ENCODE measurements at regions not wholly inside any gene's neighbourhood (a gene's known extent, or its start where the extent isn't known, plus 50 kb on each side); places are given as distances from the start of the nearest gene placed in this dataset.

GRCh38 chr10:83252169-83252568, 887.1 kb upstream of the GHITM start:
- DNase-seq (ENCODE audit: low spot score): no peak

GRCh38 chr10:83252596-83252995, 886.7 kb upstream of the GHITM start:
- no peak for DNase-seq (ENCODE audit: low spot score)

GRCh38 chr10:83253011-83253671, 886.2 kb upstream of the GHITM start:
- no peak for DNase-seq (ENCODE audit: low spot score)

GRCh38 chr10:83254698-83255097, 884.6 kb upstream of the GHITM start:
- DNase-seq (ENCODE audit: low spot score): no peak

GRCh38 chr10:83262434-83262833, 876.9 kb upstream of the GHITM start:
- DNase-seq (ENCODE audit: low spot score): no peak

GRCh38 chr10:83272666-83273434, 866.5 kb upstream of the GHITM start:
- DNase-seq (ENCODE audit: low spot score): no peak

GRCh38 chr10:83274088-83274487, 865.2 kb upstream of the GHITM start:
- no peak for DNase-seq (ENCODE audit: low spot score)

GRCh38 chr10:83276971-83277370, 862.3 kb upstream of the GHITM start:
- DNase-seq (ENCODE audit: low spot score): no peak

GRCh38 chr10:83283151-83283550, 856.2 kb upstream of the GHITM start:
- DNase-seq (ENCODE audit: low spot score): no peak

GRCh38 chr10:83287374-83287773, 851.9 kb upstream of the GHITM start:
- no peak for DNase-seq (ENCODE audit: low spot score)

GRCh38 chr10:83289373-83289772, 849.9 kb upstream of the GHITM start:
- DNase-seq (ENCODE audit: low spot score): no peak

- no peak for DNase-seq (ENCODE audit: low spot score)
Observed at GRCh38 chr10:83289948-83290347, 849.4 kb upstream of the GHITM start.

- no peak for DNase-seq (ENCODE audit: low spot score)
Observed at GRCh38 chr10:83301732-83302131, 837.6 kb upstream of the GHITM start.

GRCh38 chr10:83302623-83303022, 836.7 kb upstream of the GHITM start:
- DNase-seq (ENCODE audit: low spot score): no peak

GRCh38 chr10:83310688-83311087, 828.6 kb upstream of the GHITM start:
- DNase-seq (ENCODE audit: low spot score): no peak

GRCh38 chr10:83312570-83312969, 826.7 kb upstream of the GHITM start:
- DNase-seq (ENCODE audit: low spot score): no peak

GRCh38 chr10:83332690-83333089, 806.6 kb upstream of the GHITM start:
- DNase-seq (ENCODE audit: low spot score): no peak

GRCh38 chr10:83333566-83333965, 805.7 kb upstream of the GHITM start:
- no peak for DNase-seq (ENCODE audit: low spot score)

- no peak for DNase-seq (ENCODE audit: low spot score)
Observed at GRCh38 chr10:83343676-83344075, 795.6 kb upstream of the GHITM start.

- DNase-seq (ENCODE audit: low spot score): no peak
Observed at GRCh38 chr10:83346266-83346910, 792.9 kb upstream of the GHITM start.

- no peak for DNase-seq (ENCODE audit: low spot score)
Observed at GRCh38 chr10:83352588-83352987, 786.7 kb upstream of the GHITM start.

- DNase-seq (ENCODE audit: low spot score): no peak
Observed at GRCh38 chr10:83354456-83354855, 784.9 kb upstream of the GHITM start.

- DNase-seq (ENCODE audit: low spot score): no peak
Observed at GRCh38 chr10:83357004-83357403, 782.3 kb upstream of the GHITM start.

Measured in left forelimb (tissue), 1 donor.